Testis (tissue), 2 donors: ENCODE measurements at regions not wholly inside any gene's neighbourhood (a gene's known extent, or its start where the extent isn't known, plus 50 kb on each side); places are given as distances from the start of the nearest gene placed in this dataset.

Experiments used
- CTCF ChIP-seq, 3 experiments: fragments of 450-650 bp in 2 of 3; fragments of 200-600 bp in 1 of 3; sonication (generic) in 1 of 3; IDR thresholded peaks; one replicate each; pipeline ENCODE4 v1.5.1; 2016 to 2019; ENCODE audit warnings: antibody characterized with exemption in 3 of 3, mild to moderate bottlenecking in 2 of 3, moderate library complexity in 1 of 3
- POLR2A ChIP-seq: fragments of 450-650 bp; IDR thresholded peaks from one replicate; pipeline ENCODE4 v1.6.1; 2017; ENCODE audit warnings: antibody characterized with exemption, mild to moderate bottlenecking, moderate library complexity

- TF ChIP-seq POLR2A (no peak), CTCF (IDR thresholded peaks at IDR 0.05) (no peak)
Observed at GRCh38 chr3:96750094-96750767, 64.2 kb upstream of the EPHA6 start.
